ENCODE measurements at regions not wholly inside any gene's neighbourhood (a gene's known extent, or its start where the extent isn't known, plus 50 kb on each side); places are given as distances from the start of the nearest gene placed in this dataset.
"Not testable (repeated sequence)": the region's sequence is repeated elsewhere in the genome, so short reads cannot be mapped to it uniquely, and the experiment has no call there.

DNA sequence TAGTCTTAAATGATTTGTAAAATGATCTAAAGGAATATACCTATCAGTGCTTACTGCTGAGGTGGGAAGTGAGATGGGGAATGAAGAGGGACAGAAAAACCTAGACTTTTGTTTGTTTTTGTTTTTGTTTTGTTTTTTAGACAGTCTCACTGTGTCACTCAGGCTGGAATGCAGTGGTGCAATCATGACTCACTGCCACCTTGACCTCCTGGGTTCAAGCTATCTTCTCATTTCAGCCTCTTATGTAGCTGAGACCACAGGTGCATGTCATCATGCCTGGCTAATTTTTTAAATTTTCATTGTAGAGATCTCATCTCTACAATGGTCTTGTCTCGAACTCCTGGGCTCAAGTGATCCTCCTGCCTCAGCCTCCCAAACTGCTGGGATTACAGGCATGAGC lies 116.4 kb upstream of the SEM1 start:
- Mint-ChIP-seq H3K9me3 (no peaks in the 10 kb centered on the region), H3K4me1 (ENCODE audit: low read depth) (no peaks in the 10 kb centered on the region), H3K4me3 (no peak overlapping the region), H3K27ac (no peak overlapping the region), H3K36me3 (ENCODE audit: low read depth) (no peaks in the 10 kb centered on the region), H3K27me3 (peaks cover 54% of the 10 kb centered on the region)
- no peak for TF ChIP-seq CTCF (IDR thresholded peaks at IDR 0.05)
- peaks cover 4 to 11% of the 10 kb centered on the region in 2 experiments for H3K27me3 ChIP-seq (ENCODE audit: control insufficient read depth in 1 of 2, insufficient read depth in 2 of 2, low read length in 2 of 2)
- H3K36me3 ChIP-seq (ENCODE audit: insufficient read depth, low read length) = no peaks in the 10 kb centered on the region
- intact Hi-C loops (cut with DNase I, micrococcal nuclease) = no loop called here
- H3K4me3 ChIP-seq (ENCODE audit: low read length) = no peak overlapping the region
- no peak overlapping the region for H3K27ac ChIP-seq (ENCODE audit: low read depth in 1 of 2, low read length in 2 of 2)
- CTCF ChIA-PET = no interaction called here
- H3K9me3 ChIP-seq (ENCODE audit: control insufficient read depth in 1 of 2, insufficient read depth in 1 of 2, low read length in 2 of 2) = no peaks in the 10 kb centered on the region
- POLR2A ChIA-PET = no interaction called here
- ATAC-seq (ENCODE audit: poor library complexity) (no peak), DNase-seq (no peak)
- H3K4me1 ChIP-seq (ENCODE audit: insufficient read depth, low read length) = no peaks in the 10 kb centered on the region

DNA sequence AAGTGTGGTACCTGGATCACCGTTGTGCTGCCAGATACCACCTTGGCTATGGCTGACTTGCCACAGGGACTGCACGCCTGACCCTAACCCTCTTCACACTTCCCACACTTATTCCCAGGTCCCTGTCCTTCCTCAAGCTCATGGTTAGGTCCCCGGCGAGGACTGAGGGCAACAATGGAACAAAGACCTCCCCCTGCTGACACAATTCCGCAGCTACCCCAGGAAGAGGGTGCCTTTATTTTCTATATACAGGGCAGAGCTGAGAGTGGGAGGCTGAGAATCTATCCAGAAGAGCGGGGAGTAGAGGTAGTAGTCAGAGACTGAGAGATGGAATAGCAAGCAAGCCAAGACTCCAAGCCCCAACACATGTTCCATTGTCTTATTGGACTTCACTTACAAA lies 118.1 kb upstream of the SEM1 start:
- intact Hi-C loops (cut with DNase I, micrococcal nuclease) = no loop called here
- DNase-seq = no peak
- CTCF ChIA-PET = no interaction called here
- no peak overlapping the region for H3K27ac Mint-ChIP-seq
- H3K4me3 Mint-ChIP-seq = no peak overlapping the region
- H3K27me3 Mint-ChIP-seq = peaks cover 51% of the 10 kb centered on the region
- TF ChIP-seq CTCF (IDR thresholded peaks at IDR 0.05) = no peak
- ATAC-seq (ENCODE audit: poor library complexity) = no peak
- Histone ChIP-seq H3K27ac (ENCODE audit: low read depth in 1 of 2, low read length in 2 of 2) (no peak overlapping the region), H3K4me3 (ENCODE audit: low read length) (no peak overlapping the region), H3K27me3 (ENCODE audit: control insufficient read depth in 1 of 2, insufficient read depth in 2 of 2, low read length in 2 of 2) (peaks cover 4 to 10% of the 10 kb centered on the region in 2 experiments), H3K4me1 (ENCODE audit: insufficient read depth, low read length) (no peaks in the 10 kb centered on the region), H3K36me3 (ENCODE audit: insufficient read depth, low read length) (no peaks in the 10 kb centered on the region), H3K9me3 (ENCODE audit: control insufficient read depth in 1 of 2, insufficient read depth in 1 of 2, low read length in 2 of 2) (no peaks in the 10 kb centered on the region)
- POLR2A ChIA-PET = no interaction called here
- H3K36me3 Mint-ChIP-seq (ENCODE audit: low read depth) = no peaks in the 10 kb centered on the region
- H3K9me3 Mint-ChIP-seq = no peaks in the 10 kb centered on the region
- no peaks in the 10 kb centered on the region for H3K4me1 Mint-ChIP-seq (ENCODE audit: low read depth)

- intact Hi-C loops (cut with DNase I, micrococcal nuclease); CTCF ChIA-PET: not testable (repeated sequence)
Observed at GRCh38 chr7:96829121-96829520, 119.5 kb upstream of the SEM1 start.

GRCh38 chr7:96831446-96831845 lies 121.8 kb upstream of the SEM1 start:
- H3K9me3 ChIP-seq (ENCODE audit: control insufficient read depth in 1 of 2, insufficient read depth in 1 of 2, low read length in 2 of 2) = no peaks in the 10 kb centered on the region
- H3K27ac Mint-ChIP-seq = no peak overlapping the region
- H3K27me3 ChIP-seq (ENCODE audit: control insufficient read depth in 1 of 2, insufficient read depth in 2 of 2, low read length in 2 of 2) = peaks cover 0 to 10% of the 10 kb centered on the region in 2 experiments
- no peak for DNase-seq
- H3K27me3 Mint-ChIP-seq = peaks cover 48% of the 10 kb centered on the region
- no peaks in the 10 kb centered on the region for H3K36me3 Mint-ChIP-seq (ENCODE audit: low read depth)
- ChIA-PET POLR2A (no interaction called here), CTCF (no interaction called here)
- H3K4me1 ChIP-seq (ENCODE audit: insufficient read depth, low read length) = no peaks in the 10 kb centered on the region
- H3K36me3 ChIP-seq (ENCODE audit: insufficient read depth, low read length) = no peaks in the 10 kb centered on the region
- TF ChIP-seq CTCF (IDR thresholded peaks at IDR 0.05) = no peak
- intact Hi-C loops (cut with DNase I, micrococcal nuclease) = no loop called here
- no peak overlapping the region for H3K4me3 ChIP-seq (ENCODE audit: low read length)
- no peak overlapping the region for H3K27ac ChIP-seq (ENCODE audit: low read depth in 1 of 2, low read length in 2 of 2)
- no peak for ATAC-seq (ENCODE audit: poor library complexity)
- peaks cover 2% of the 10 kb centered on the region for H3K4me1 Mint-ChIP-seq (ENCODE audit: low read depth)
- no peaks in the 10 kb centered on the region for H3K9me3 Mint-ChIP-seq
- H3K4me3 Mint-ChIP-seq = no peak overlapping the region

More at GRCh38 chr7:96829121-96829520, 119.5 kb upstream of the SEM1 start:
- H3K27ac ChIP-seq (ENCODE audit: low read depth in 1 of 2, low read length in 2 of 2); H3K9me3 ChIP-seq (ENCODE audit: control insufficient read depth in 1 of 2, insufficient read depth in 1 of 2, low read length in 2 of 2); H3K9me3 Mint-ChIP-seq; ATAC-seq (ENCODE audit: poor library complexity); H3K4me3 ChIP-seq (ENCODE audit: low read length); POLR2A ChIA-PET; H3K36me3 Mint-ChIP-seq (ENCODE audit: low read depth); DNase-seq; H3K36me3 ChIP-seq (ENCODE audit: insufficient read depth, low read length); H3K4me1 ChIP-seq (ENCODE audit: insufficient read depth, low read length); H3K4me3 Mint-ChIP-seq; H3K4me1 Mint-ChIP-seq (ENCODE audit: low read depth); H3K27ac Mint-ChIP-seq: not testable (repeated sequence)
- peaks cover 4 to 10% of the 10 kb centered on the region in 2 experiments for H3K27me3 ChIP-seq (ENCODE audit: control insufficient read depth in 1 of 2, insufficient read depth in 2 of 2, low read length in 2 of 2)
- H3K27me3 Mint-ChIP-seq = peaks cover 48% of the 10 kb centered on the region
